ENCODE measurements at regions not wholly inside any gene's neighbourhood (a gene's known extent, or its start where the extent isn't known, plus 50 kb on each side); places are given as distances from the start of the nearest gene placed in this dataset.

GRCh38 chr1:38285807-38286530 lies 239.4 kb upstream of the POU3F1 start:
- no TSS peak for BruUV-seq (replicated peaks)
- ChIA-PET CTCF (interaction anchor here (0.7 kb wide), 1 partner anchor 1310 kb away, joined by 3 read pairs; no protein-coding TSS in a partner anchor), POLR2A (no interaction called here)
- H3K27ac Mint-ChIP-seq (ENCODE audit: low read depth, unreplicated experiment), result no peak overlapping the region
- intact Hi-C loops (cut with micrococcal nuclease), result no loop called here
- no peak for TF ChIP-seq CTCF (IDR thresholded peaks at IDR 0.05; ENCODE audit: unreplicated experiment)
- H3K4me3 Mint-ChIP-seq (ENCODE audit: unreplicated experiment), result no peak overlapping the region
- H3K4me1 Mint-ChIP-seq (ENCODE audit: insufficient read depth, unreplicated experiment), result no peaks in the 10 kb centered on the region
- peaks cover 40% of the 10 kb centered on the region for H3K27me3 Mint-ChIP-seq (ENCODE audit: insufficient read depth, unreplicated experiment)
- H3K9me3 Mint-ChIP-seq (ENCODE audit: unreplicated experiment), result no peaks in the 10 kb centered on the region
- no peak for DNase-seq (ENCODE audit: unreplicated experiment)
- no peaks in the 10 kb centered on the region for H3K36me3 Mint-ChIP-seq (ENCODE audit: insufficient read depth, unreplicated experiment)

- no peak overlapping the region for H3K4me3 Mint-ChIP-seq (ENCODE audit: unreplicated experiment)
- CTCF ChIA-PET, result interaction anchor here (0.7 kb wide), 1 partner anchor 145 kb away, joined by 4 read pairs; no protein-coding TSS in a partner anchor
- no peak overlapping the region for H3K27ac Mint-ChIP-seq (ENCODE audit: low read depth, unreplicated experiment)
- H3K9me3 Mint-ChIP-seq (ENCODE audit: unreplicated experiment), result peaks cover under 1% of the 10 kb centered on the region
- BruUV-seq (replicated peaks), result no TSS peak
- no peak for DNase-seq (ENCODE audit: unreplicated experiment)
- H3K27me3 Mint-ChIP-seq (ENCODE audit: insufficient read depth, unreplicated experiment), result peaks cover 46% of the 10 kb centered on the region
- H3K36me3 Mint-ChIP-seq (ENCODE audit: insufficient read depth, unreplicated experiment), result no peaks in the 10 kb centered on the region
- H3K4me1 Mint-ChIP-seq (ENCODE audit: insufficient read depth, unreplicated experiment), result no peaks in the 10 kb centered on the region
- intact Hi-C loops (cut with micrococcal nuclease), result no loop called here
- POLR2A ChIA-PET, result no interaction called here
- TF ChIP-seq CTCF (IDR thresholded peaks at IDR 0.05; ENCODE audit: unreplicated experiment), result no peak
Measured at GRCh38 chr1:38284953-38285352, 238.4 kb upstream of the POU3F1 start.

- no TSS peak for BruUV-seq (replicated peaks)
- Mint-ChIP-seq H3K36me3 (ENCODE audit: insufficient read depth, unreplicated experiment) (no peaks in the 10 kb centered on the region), H3K27ac (ENCODE audit: low read depth, unreplicated experiment) (no peak overlapping the region), H3K4me3 (ENCODE audit: unreplicated experiment) (no peak overlapping the region), H3K27me3 (ENCODE audit: insufficient read depth, unreplicated experiment) (peaks cover 38% of the 10 kb centered on the region), H3K9me3 (ENCODE audit: unreplicated experiment) (peaks cover 7% of the 10 kb centered on the region), H3K4me1 (ENCODE audit: insufficient read depth, unreplicated experiment) (no peaks in the 10 kb centered on the region)
- intact Hi-C loops (cut with micrococcal nuclease), result no loop called here
- DNase-seq (ENCODE audit: unreplicated experiment), result no peak
- ChIA-PET POLR2A (no interaction called here), CTCF (no interaction called here)
- no peak for TF ChIP-seq CTCF (IDR thresholded peaks at IDR 0.05; ENCODE audit: unreplicated experiment)
Measured at GRCh38 chr1:38283696-38284470, 237.3 kb upstream of the POU3F1 start.

- POLR2A ChIA-PET, result no interaction called here
- CTCF ChIA-PET, result no interaction called here
- BruUV-seq (replicated peaks), result no TSS peak
- Mint-ChIP-seq H3K27me3 (ENCODE audit: insufficient read depth, unreplicated experiment) (peaks cover 43% of the 10 kb centered on the region), H3K9me3 (ENCODE audit: unreplicated experiment) (peaks cover 21% of the 10 kb centered on the region), H3K4me1 (ENCODE audit: insufficient read depth, unreplicated experiment) (no peaks in the 10 kb centered on the region), H3K36me3 (ENCODE audit: insufficient read depth, unreplicated experiment) (no peaks in the 10 kb centered on the region), H3K4me3 (ENCODE audit: unreplicated experiment) (no peak overlapping the region), H3K27ac (ENCODE audit: low read depth, unreplicated experiment) (no peak overlapping the region)
- DNase-seq (ENCODE audit: unreplicated experiment), result no peak
- intact Hi-C loops (cut with micrococcal nuclease), result no loop called here
- TF ChIP-seq CTCF (IDR thresholded peaks at IDR 0.05; ENCODE audit: unreplicated experiment), result no peak
Measured at GRCh38 chr1:38279148-38279547, 232.6 kb upstream of the POU3F1 start.
